ENCODE measurements at regions not wholly inside any gene's neighbourhood (a gene's known extent, or its start where the extent isn't known, plus 50 kb on each side); places are given as distances from the start of the nearest gene placed in this dataset.

GRCh38 chr1:59018446-59018845 lies 234.6 kb upstream of the JUN start:
- TF ChIP-seq TCF7L2 (IDR thresholded peaks at IDR 0.05; ENCODE audit: low read depth, low read length) (no peak), POLR2AphosphoS5 (IDR thresholded peaks at IDR 0.05; ENCODE audit: low read depth, low read length) (no peak), REST (IDR thresholded peaks at IDR 0.05; ENCODE audit: insufficient read depth in 1 of 2, low read depth in 2 of 2, low read length in 1 of 2) (no peak), CTCF (IDR thresholded peaks at IDR 0.05) (no peak), SIN3A (IDR thresholded peaks at IDR 0.05; ENCODE audit: borderline replicate concordance, insufficient read depth, low read depth, low read length) (no peak)
- ATAC-seq (no peak), DNase-seq (ENCODE audit: low read depth, low spot score) (no peak)
- POLR2A ChIA-PET: no interaction called here
- H3K36me3 ChIP-seq (ENCODE audit: control insufficient read depth, insufficient read depth, low read length): no peaks in the 10 kb centered on the region
- in situ Hi-C loops (cut with HindIII; ENCODE audit: low pct_unique_long_range_greater_than_20kb, low sequenced_read_pairs) (no loop called here), intact Hi-C loops (cut with micrococcal nuclease; ENCODE audit: unreplicated experiment) (no loop called here)
- CTCF ChIA-PET: no interaction called here
- no peak overlapping the region for H3K4me3 ChIP-seq (ENCODE audit: low read depth in 2 of 2, low read length in 2 of 2)
- H3K27ac ChIP-seq (ENCODE audit: low read length): no peak overlapping the region
- no TSS peak for BruUV-seq (replicated peaks)
- peaks cover 15% of the 10 kb centered on the region for H3K4me1 ChIP-seq (ENCODE audit: control insufficient read depth, insufficient read depth, low read length)
- no peaks in the 10 kb centered on the region for H3K27me3 ChIP-seq (ENCODE audit: control insufficient read depth, insufficient read depth, low read length)
- H3K9me3 ChIP-seq (ENCODE audit: control insufficient read depth, insufficient read depth, low read depth, low read length): no peaks in the 10 kb centered on the region; the same call in 1 of the 2 replicates

GRCh38 chr1:59018860-59019259 lies 235.0 kb upstream of the JUN start:
- TF ChIP-seq SIN3A (IDR thresholded peaks at IDR 0.05; ENCODE audit: borderline replicate concordance, insufficient read depth, low read depth, low read length): no peak
- TF ChIP-seq TCF7L2 (IDR thresholded peaks at IDR 0.05; ENCODE audit: low read depth, low read length): no peak
- no peak for TF ChIP-seq CTCF (IDR thresholded peaks at IDR 0.05)
- no peak for TF ChIP-seq POLR2AphosphoS5 (IDR thresholded peaks at IDR 0.05; ENCODE audit: low read depth, low read length)
- no peak for TF ChIP-seq REST (IDR thresholded peaks at IDR 0.05; ENCODE audit: insufficient read depth in 1 of 2, low read depth in 2 of 2, low read length in 1 of 2)
- CTCF ChIA-PET: no interaction called here
- ATAC-seq: no peak
- Histone ChIP-seq H3K27ac (ENCODE audit: low read length) (no peak overlapping the region), H3K4me3 (ENCODE audit: low read depth in 2 of 2, low read length in 2 of 2) (no peak overlapping the region), H3K9me3 (ENCODE audit: control insufficient read depth, insufficient read depth, low read depth, low read length) (no peaks in the 10 kb centered on the region; the same call in 1 of the 2 replicates), H3K36me3 (ENCODE audit: control insufficient read depth, insufficient read depth, low read length) (no peaks in the 10 kb centered on the region), H3K4me1 (ENCODE audit: control insufficient read depth, insufficient read depth, low read length) (peaks cover 12% of the 10 kb centered on the region), H3K27me3 (ENCODE audit: control insufficient read depth, insufficient read depth, low read length) (no peaks in the 10 kb centered on the region)
- no peak for DNase-seq (ENCODE audit: low read depth, low spot score)
- POLR2A ChIA-PET: no interaction called here
- in situ Hi-C loops (cut with HindIII; ENCODE audit: low pct_unique_long_range_greater_than_20kb, low sequenced_read_pairs) (no loop called here), intact Hi-C loops (cut with micrococcal nuclease; ENCODE audit: unreplicated experiment) (no loop called here)
- no TSS peak for BruUV-seq (replicated peaks)
